SHP77 (cell line): ENCODE measurements at regions not wholly inside any gene's neighbourhood (a gene's known extent, or its start where the extent isn't known, plus 50 kb on each side); places are given as distances from the start of the nearest gene placed in this dataset.
A peak's percentile ranks its signal among the peaks of the same experiment; 100 is the strongest.

Experiments used
- DNase-seq, 2 experiments: peaks; one replicate each; lab custom pipeline; 2025; lab: John Stamatoyannopoulos, UW

DNA sequence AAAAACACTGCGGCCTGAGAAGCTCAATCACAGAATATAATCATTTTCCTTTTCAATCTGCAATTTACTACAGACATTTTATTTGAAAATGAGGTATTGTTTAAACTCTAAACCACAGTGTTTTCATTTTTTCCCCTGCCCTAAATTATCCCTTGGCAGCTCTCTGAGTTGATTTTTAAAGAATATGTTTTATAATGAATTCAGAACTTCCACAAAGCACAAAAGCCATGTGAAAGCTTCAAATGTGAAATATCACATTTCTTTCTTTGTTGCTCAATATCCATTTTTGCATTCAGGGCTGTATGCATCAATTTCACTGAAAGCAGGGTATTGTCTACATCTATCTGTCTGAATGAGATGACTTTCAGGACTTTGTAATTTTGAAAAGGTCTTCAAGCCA lies 813.6 kb upstream of the ALCAM start:
- no peak for DNase-seq

DNA sequence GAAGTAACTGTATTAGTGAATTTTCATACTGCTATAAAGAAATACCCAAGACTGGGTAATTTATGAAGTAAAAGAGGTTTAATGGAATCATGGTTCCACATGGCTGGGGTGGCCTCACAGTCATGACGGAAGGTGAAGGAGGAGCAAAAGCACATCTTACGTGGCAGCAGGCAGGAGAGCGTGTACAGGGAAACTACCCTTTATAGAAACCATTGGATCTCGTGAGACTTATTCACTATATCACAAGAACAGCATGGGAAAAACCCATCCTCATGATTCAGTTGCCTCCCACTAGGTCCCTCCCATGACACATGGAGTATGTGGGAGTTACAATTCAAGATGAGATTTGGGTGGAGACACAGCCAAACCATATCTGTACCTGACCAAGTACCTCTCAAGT lies 812.3 kb upstream of the ALCAM start:
- no peak for DNase-seq

- no peak for DNase-seq
These were observed 811.0 kb upstream of the ALCAM start for GRCh38 chr3:104555728-104556127.

- DNase-seq, result no peak
These were observed 810.2 kb upstream of the ALCAM start for GRCh38 chr3:104556372-104557078.

DNA sequence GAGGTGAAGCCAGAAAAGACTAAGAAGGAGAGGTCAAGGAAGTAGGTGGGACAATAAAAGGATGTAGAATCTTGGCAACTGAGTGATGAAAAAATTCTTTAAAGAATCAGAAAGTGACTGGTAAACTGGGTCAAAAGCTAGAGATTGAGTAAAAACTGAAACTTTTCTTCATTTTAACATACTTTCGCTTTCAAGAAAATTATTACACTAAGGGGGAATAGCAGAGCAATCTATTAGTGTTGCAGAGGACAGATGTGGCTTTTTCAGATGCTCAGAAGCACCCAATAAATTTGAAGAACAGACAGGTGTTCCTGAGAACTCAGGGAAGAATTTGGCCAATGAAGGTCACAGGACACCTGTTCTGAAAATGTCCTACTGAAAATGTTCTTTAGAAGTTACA lies 805.4 kb upstream of the ALCAM start:
- no peak for DNase-seq

DNA sequence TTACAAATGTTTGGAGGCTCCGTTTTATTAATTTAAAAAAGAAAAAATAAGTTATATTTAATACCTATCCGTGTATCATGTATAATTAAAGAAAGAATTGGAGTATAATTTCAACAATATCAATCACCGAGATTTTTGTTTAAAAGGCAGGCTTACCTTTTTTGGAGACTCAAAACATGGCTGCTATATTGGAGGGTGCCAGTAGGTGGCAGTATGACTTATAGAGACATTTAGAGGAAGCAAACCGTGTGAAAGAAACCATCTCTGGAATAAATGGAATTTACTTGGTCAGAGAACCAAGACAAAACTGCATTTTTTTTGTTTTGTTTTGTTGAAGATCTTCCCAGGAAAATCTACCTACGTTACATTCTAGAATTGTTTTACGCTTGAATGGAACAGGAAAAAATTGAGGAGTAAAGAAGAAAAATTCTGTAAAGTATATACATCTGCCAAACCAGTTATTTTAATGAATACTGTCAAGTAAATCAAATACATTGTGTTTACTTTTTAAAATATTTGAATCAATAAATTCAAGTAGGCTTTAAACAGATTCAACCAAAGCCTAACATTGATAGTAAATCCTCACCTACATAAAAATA lies 802.6 kb upstream of the ALCAM start:
- peak; percentile 9 to 22 for DNase-seq

DNA sequence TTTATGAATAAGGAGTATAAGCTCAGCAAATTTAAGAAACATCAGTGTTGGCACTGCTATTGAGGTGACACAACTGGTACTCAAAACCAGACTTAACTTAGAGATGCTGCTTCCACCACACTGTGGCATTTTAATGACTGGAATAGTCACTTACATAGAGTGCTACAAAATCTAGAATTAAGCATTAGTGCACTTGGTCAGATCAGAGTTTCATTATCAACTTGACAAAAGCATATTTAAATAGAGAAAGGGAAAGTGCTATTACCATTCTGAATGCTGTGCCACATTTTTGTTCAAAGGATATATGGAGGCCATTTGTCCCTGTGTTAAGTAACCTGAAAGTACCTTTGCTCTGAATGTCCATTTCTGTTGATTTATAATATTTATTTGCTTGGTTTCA lies 800.7 kb upstream of the ALCAM start:
- no peak for DNase-seq

DNA sequence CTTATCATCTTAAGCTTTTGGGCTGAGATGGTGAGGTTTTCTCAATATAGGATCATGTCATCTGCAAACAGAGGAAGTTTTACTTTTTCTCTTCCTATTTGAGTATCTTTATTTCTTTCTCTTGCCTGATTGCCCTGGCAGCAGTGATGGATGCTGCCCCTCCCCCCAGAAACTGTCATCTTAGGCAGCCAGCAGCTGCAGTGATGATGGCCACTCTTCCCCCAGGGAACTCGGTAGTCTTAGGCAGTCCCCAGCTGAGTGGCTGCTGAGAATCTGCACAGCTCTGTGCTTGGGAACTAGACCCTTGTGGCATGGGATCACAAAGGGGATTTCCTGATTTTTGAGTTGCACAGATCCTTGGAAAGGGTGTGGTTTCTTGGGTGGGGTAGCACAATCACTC lies 791.1 kb upstream of the ALCAM start:
- DNase-seq, result no peak

- no peak for DNase-seq
These were observed 788.2 kb upstream of the ALCAM start for GRCh38 chr3:104578558-104578957.

DNA sequence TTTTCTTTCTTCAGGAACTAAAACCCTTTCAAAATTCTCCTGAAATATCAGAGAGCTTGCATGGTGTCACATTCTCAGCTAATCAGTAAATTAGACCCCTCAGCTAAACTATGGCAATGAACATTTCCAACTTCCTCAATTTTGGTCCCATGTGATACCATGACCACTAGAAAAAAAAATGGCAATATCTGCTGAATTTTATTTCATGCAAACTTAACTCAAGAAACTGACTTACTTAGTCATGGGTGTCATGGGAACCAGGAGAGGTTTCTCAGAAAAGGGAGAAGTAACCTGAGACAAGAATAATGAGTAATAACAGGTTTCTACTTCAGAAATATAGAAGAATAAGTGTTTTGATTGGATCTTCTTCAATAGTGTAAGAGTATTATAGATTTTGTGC lies 784.6 kb upstream of the ALCAM start:
- no peak for DNase-seq

- DNase-seq, result no peak
These were observed 782.0 kb upstream of the ALCAM start for GRCh38 chr3:104584682-104585081.

- no peak for DNase-seq
These were observed 780.4 kb upstream of the ALCAM start for GRCh38 chr3:104586344-104586743.

DNA sequence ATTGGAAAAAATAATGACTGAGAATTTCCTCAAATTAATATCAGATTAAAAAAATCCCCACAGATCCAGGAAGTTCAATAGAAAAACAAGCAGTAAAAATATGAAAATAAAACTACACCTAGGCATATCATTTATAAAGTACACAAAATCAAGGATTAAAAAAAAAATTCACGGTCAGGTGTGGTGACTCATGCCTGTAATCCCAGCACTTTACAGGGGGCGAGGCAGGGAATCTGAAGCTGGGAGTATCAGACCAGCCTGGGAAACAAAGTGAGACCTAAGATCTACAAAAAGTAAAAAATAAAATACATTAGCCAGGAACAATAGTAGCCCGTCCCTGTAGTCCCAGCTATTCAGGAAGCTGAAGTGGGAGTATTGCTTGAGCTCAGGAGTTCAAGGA lies 778.3 kb upstream of the ALCAM start:
- DNase-seq, result no peak

- no peak for DNase-seq
These were observed 774.9 kb upstream of the ALCAM start for GRCh38 chr3:104591776-104592175.

DNA sequence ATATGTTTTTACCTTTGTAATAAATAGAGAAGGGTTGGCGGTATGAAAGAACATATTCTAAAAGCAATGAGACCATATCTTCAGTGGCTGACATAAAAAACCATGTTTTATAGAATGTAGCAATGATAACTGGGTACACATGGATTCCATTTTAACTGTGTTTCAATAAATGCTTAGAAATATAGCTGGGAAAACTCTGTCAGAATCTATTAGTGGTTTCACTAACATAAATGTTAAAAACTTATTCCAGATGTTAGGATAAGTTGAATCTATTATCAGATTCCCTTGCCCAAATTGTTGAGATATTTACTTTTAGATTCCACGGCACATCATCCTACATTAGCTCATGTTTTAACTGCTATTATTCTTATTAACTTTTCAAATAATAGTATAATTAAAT lies 772.2 kb upstream of the ALCAM start:
- DNase-seq, result no peak

GRCh38 chr3:104596054-104596453 lies 770.7 kb upstream of the ALCAM start:
- no peak for DNase-seq

DNA sequence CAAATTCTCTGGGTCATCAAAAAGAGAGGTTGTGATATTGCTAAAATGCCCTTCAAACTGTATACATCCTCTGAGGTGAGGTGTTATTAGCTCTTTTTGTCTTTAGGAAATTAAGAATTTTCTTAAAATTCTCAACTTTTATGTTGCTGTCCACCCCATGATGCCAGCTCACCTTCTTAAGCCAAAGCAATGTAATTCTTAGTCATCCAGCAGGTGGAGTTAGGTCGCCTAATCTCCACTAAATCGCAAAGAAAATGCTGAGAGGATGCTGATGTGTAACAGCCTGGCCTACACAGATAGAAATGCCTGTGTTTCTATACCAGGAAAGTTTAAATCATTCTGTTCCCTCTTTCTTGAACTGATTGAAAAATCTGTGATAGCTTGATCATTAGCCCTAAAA lies 770.2 kb upstream of the ALCAM start:
- peak; percentile 54 to 62 for DNase-seq

GRCh38 chr3:104598848-104599511 lies 767.7 kb upstream of the ALCAM start:
- DNase-seq, result peak; percentile 7 to 9

GRCh38 chr3:104604326-104605010 lies 762.2 kb upstream of the ALCAM start:
- DNase-seq, result no peak

DNA sequence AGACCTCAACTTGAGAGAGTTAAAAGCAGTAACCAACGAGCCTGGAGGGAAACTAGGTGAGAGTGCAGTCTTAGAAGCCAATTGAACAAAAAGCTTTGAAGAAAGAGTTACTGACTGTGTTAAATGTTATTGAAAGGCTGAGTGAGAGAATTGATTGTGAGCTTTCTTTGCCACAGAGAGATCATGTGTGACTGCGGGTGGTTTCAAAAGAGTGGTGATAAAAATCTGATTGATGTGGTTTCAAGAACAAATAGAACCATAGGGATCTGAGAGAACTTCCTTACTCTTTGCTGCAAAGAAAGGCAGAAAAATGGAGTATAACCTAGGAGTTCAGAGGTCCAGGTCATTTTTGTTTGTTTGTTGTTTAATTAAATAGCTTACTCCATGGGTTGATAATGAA lies 759.9 kb upstream of the ALCAM start:
- no peak for DNase-seq

- DNase-seq, result no peak
These were observed 755.7 kb upstream of the ALCAM start for GRCh38 chr3:104610730-104611652.

- DNase-seq, result no peak
These were observed 754.5 kb upstream of the ALCAM start for GRCh38 chr3:104612218-104612617.
